ENCODE measurements at regions not wholly inside any gene's neighbourhood (a gene's known extent, or its start where the extent isn't known, plus 50 kb on each side); places are given as distances from the start of the nearest gene placed in this dataset.

DNA sequence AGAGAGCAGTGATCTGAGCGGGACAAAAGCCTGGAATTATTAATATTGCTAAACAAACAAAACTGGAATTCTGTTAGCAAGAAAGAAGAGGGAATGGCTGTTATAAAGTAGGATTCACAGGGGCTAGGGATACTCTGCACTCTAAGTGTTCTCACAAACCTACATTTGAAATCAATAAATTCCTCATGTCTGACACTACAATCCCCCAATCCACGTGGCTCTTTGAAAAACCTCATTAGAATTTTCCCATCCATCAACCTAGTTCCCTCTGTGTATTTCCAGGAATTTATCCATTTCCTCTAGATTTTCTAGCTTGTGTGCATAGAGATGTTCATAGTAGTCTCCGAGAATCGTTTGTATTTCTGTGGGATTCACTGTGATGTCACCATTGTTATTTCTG, 307.5 kb downstream of the RBM26 start:
- TF ChIP-seq, protein P1, sequence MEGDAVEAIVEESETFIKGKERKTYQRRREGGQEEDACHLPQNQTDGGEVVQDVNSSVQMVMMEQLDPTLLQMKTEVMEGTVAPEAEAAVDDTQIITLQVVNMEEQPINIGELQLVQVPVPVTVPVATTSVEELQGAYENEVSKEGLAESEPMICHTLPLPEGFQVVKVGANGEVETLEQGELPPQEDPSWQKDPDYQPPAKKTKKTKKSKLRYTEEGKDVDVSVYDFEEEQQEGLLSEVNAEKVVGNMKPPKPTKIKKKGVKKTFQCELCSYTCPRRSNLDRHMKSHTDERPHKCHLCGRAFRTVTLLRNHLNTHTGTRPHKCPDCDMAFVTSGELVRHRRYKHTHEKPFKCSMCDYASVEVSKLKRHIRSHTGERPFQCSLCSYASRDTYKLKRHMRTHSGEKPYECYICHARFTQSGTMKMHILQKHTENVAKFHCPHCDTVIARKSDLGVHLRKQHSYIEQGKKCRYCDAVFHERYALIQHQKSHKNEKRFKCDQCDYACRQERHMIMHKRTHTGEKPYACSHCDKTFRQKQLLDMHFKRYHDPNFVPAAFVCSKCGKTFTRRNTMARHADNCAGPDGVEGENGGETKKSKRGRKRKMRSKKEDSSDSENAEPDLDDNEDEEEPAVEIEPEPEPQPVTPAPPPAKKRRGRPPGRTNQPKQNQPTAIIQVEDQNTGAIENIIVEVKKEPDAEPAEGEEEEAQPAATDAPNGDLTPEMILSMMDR (IDR thresholded peaks at IDR 0.05) = no peak
- TF ChIP-seq POLR2A (IDR thresholded peaks at IDR 0.05) (no peak), POLR2AphosphoS5 (IDR thresholded peaks at IDR 0.05) (no peak)

All from transverse colon (tissue), 4 donors.